Fibroblast of the conjunctiva (primary cell): ENCODE measurements at regions not wholly inside any gene's neighbourhood (a gene's known extent, or its start where the extent isn't known, plus 50 kb on each side); places are given as distances from the start of the nearest gene placed in this dataset.

Experiments
- DNase-seq: peaks from one replicate; pipeline ENCODE4 v3.0.0-alpha.2; 2010; ENCODE audit warnings: low read depth

DNA sequence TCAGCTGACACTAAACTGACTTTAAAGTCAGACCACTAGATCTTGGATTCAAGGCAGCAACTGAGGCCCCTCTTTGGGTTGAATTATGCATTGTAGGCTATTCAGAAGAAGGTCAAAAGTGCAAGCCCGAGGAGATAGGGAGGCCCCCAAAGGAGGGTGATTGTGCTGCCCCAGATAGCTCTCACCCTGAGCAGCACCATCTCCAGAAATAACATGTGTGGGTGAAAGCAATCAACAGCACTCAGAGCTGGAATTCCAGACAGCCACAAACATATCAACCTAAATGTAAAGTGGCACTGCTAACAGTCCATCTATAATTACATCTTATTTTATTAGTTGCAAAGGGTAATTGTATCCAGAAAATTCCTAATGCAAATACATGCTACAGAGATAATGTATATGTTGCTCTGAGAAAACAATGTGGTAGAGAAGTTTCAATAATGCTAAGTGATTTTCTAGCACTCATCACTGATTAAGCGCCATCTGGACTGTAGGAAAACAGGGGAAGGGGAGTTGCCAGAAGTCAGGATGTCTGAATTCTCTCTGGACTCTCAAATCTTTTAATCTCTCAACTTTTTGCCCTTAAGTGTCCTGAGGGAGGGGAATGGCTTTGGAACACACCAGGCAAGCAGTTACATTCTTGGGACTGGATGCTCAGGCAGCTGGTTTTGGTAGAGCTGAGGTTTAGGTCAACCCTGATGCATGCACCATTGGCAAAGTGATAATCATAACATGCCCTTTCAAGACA is 61.8 kb upstream of the SFRP2 start:
- no peak for DNase-seq

DNA sequence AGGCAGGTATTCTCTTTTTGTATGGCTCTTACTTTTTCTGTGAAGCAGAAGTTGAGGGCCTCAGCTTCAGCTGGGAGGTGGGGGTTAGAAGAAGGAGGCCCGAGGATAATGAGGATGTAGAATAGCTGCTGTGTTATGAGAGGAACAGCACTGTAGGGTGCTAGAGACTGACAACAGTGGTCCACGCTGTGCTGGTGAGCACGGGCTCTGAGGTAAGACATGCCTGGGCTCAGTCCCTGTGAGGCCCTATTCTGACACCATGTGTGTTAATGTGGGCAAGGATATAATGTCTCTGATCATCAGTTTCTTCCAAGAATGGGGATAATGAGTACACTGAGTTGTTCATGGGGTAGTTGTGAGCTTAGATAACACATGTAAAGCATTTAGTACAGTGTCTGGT is 55.3 kb upstream of the SFRP2 start:
- DNase-seq, result no peak
